HL-60 (cell line): ENCODE measurements at regions not wholly inside any gene's neighbourhood (a gene's known extent, or its start where the extent isn't known, plus 50 kb on each side); places are given as distances from the start of the nearest gene placed in this dataset.

Source experiments
- POLR2AphosphoS5 ChIP-seq: IDR thresholded peaks from 2 replicates; pipeline ENCODE4 v1.6.1; 2012; ENCODE audit warnings: low read depth
- TF ChIP-seq, protein P1 (sequence below): IDR thresholded peaks from one replicate; pipeline ENCODE4 v1.5.1; 2011; ENCODE audit warnings: low read length, control low read depth, inconsistent platforms; ENCODE audit not compliant: insufficient read depth

DNA sequence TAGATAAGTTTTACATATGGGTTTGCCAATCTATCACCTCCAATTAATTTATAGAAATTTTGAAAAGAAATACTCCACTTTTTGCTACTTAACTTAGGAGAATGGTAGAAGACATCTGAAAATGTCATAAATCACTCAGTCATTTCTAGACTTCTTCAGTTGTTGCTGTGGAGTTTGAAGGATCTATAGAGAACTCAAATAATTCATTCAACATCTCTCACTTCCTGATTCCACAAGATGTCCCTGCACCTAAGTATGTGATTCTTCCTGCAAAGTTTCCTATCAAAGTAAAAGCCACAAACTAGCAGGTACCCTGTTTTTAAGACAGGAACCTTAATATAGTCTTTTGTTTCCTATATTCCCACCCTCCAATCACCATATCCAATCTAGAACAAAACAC is 297.1 kb upstream of the ATP10B start:
- TF ChIP-seq, protein P1, sequence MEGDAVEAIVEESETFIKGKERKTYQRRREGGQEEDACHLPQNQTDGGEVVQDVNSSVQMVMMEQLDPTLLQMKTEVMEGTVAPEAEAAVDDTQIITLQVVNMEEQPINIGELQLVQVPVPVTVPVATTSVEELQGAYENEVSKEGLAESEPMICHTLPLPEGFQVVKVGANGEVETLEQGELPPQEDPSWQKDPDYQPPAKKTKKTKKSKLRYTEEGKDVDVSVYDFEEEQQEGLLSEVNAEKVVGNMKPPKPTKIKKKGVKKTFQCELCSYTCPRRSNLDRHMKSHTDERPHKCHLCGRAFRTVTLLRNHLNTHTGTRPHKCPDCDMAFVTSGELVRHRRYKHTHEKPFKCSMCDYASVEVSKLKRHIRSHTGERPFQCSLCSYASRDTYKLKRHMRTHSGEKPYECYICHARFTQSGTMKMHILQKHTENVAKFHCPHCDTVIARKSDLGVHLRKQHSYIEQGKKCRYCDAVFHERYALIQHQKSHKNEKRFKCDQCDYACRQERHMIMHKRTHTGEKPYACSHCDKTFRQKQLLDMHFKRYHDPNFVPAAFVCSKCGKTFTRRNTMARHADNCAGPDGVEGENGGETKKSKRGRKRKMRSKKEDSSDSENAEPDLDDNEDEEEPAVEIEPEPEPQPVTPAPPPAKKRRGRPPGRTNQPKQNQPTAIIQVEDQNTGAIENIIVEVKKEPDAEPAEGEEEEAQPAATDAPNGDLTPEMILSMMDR: no peak
- no peak for TF ChIP-seq POLR2AphosphoS5
